SK-N-SH (cell line): ENCODE measurements at regions not wholly inside any gene's neighbourhood (a gene's known extent, or its start where the extent isn't known, plus 50 kb on each side); places are given as distances from the start of the nearest gene placed in this dataset.

ENCODE experiments used
- CTCF ChIA-PET: fragments of 300-600, 350-600 bp; formaldehyde crosslinking; extraction: SDS; loops from one replicate; lab custom pipeline; 2021; lab: Yijun Ruan, JAX
- POLR2A ChIA-PET: fragments of 350-600 bp; sonication (Branson Sonifier 250); formaldehyde crosslinking; extraction: SDS; loops from one replicate; lab custom pipeline; 2020; ENCODE audit warnings: antibody characterized with exemption, inconsistent platforms; lab: Yijun Ruan, JAX
- DNase-seq: peaks from one replicate; pipeline ENCODE4 v3.0.0; 2012
- H2AFZ ChIP-seq: fragments of 200-600 bp; sonication (generic); 2 replicates; pipeline ENCODE4 v1.8.1; 2016; ENCODE audit warnings: antibody characterized with exemption, mild to moderate bottlenecking, low read depth
- H3F3A ChIP-seq: fragments of 200-600 bp; sonication (generic); replicated peaks from 2 replicates; pipeline ENCODE3; 2016; ENCODE audit warnings: antibody characterized with exemption, mild to moderate bottlenecking; ENCODE audit not compliant: insufficient read depth
- H3K27ac ChIP-seq, 2 experiments: fragments of 200-500 bp in 1 of 2; fragments of 200-600 bp in 1 of 2; sonication (Bioruptor generic) in 1 of 2; sonication (generic), shearing (Covaris generic) in 1 of 2; 2 replicates each; pipeline versions ENCODE4 v1.5.1 to v1.6.1; 2014 to 2016; ENCODE audit warnings: low read depth in 2 of 2, inconsistent platforms in 1 of 2, low read length in 1 of 2, mild to moderate bottlenecking in 1 of 2, mixed read lengths in 1 of 2
- H3K27me3 ChIP-seq: fragments of 200-600 bp; sonication (generic), shearing (Covaris generic); 2 replicates; pipeline ENCODE4 v1.6.1; 2016; ENCODE audit warnings: mixed run types; ENCODE audit not compliant: insufficient read depth
- H3K36me3 ChIP-seq, 2 experiments: fragments of 200-500 bp in 1 of 2; fragments of 200-600 bp in 1 of 2; sonication (Bioruptor generic) in 1 of 2; sonication (generic) in 1 of 2; replicated peaks in 1 of 2; 2 replicates each; pipeline versions ENCODE3 to v1.5.1; 2014 to 2016; ENCODE audit warnings: low read length in 1 of 2, mild to moderate bottlenecking in 1 of 2; ENCODE audit not compliant: insufficient read depth in 2 of 2, control insufficient read depth in 1 of 2
- H3K4me1 ChIP-seq, 2 experiments: fragments of 200-500 bp in 1 of 2; fragments of 200-600 bp in 1 of 2; sonication (Bioruptor generic) in 1 of 2; sonication (generic), shearing (Covaris generic) in 1 of 2; 2 replicates each; pipeline versions ENCODE4 v1.5.1 to v1.6.1; 2014 to 2016; ENCODE audit warnings: low read depth in 1 of 2, low read length in 1 of 2, mixed run types in 1 of 2; ENCODE audit not compliant: insufficient read depth in 2 of 2, control insufficient read depth in 1 of 2
- H3K4me2 ChIP-seq: fragments of 200-600 bp; sonication (generic), shearing (Covaris generic); 2 replicates; pipeline ENCODE4 v1.6.1; 2017; ENCODE audit warnings: mixed run types
- H3K4me3 ChIP-seq, 2 experiments: fragments of 200-500 bp in 1 of 2; fragments of 200-600 bp in 1 of 2; sonication (Bioruptor generic) in 1 of 2; sonication (generic), shearing (Covaris generic) in 1 of 2; 2 replicates each; pipeline versions ENCODE4 v1.5.1 to v1.8.1; 2014 to 2016; ENCODE audit warnings: low read depth in 2 of 2, inconsistent platforms in 1 of 2, low read length in 1 of 2, mild to moderate bottlenecking in 1 of 2, mixed read lengths in 1 of 2, moderate library complexity in 1 of 2
- H3K79me2 ChIP-seq: fragments of 200-600 bp; sonication (generic); 2 replicates; pipeline ENCODE4 v1.8.1; 2017; ENCODE audit warnings: mild to moderate bottlenecking; ENCODE audit not compliant: insufficient read depth
- H3K9ac ChIP-seq: fragments of 200-600 bp; sonication (generic); 2 replicates; pipeline ENCODE4 v1.6.1; 2017; ENCODE audit warnings: mixed run types
- H3K9me2 ChIP-seq: fragments of 200-600 bp; sonication (generic); 2 replicates; pipeline ENCODE4 v1.6.1; 2017; ENCODE audit warnings: mixed run types
- H3K9me3 ChIP-seq: fragments of 200-600 bp; sonication (generic); 2 replicates; pipeline ENCODE4 v1.6.1; 2017; ENCODE audit warnings: mixed run types, mild to moderate bottlenecking, moderate library complexity
- H4K20me1 ChIP-seq: fragments of 200-600 bp; sonication (generic); 2 replicates; pipeline ENCODE4 v1.6.1; 2017; ENCODE audit warnings: mild to moderate bottlenecking, mixed run types; ENCODE audit not compliant: insufficient read depth
- CHD2 ChIP-seq: fragments of 150-350 bp; IDR thresholded peaks from 2 replicates; pipeline ENCODE4 v1.6.1; 2018; ENCODE audit warnings: low read length; ENCODE audit not compliant: partially characterized antibody
- ELF1 ChIP-seq: IDR thresholded peaks from 2 replicates; pipeline ENCODE4 v1.4.0; 2012
- EP300 ChIP-seq, 2 experiments: IDR thresholded peaks; 2 replicates each; pipeline versions ENCODE4 v1.4.0 to v1.6.1; 2012; ENCODE audit warnings: borderline replicate concordance in 1 of 2, low read depth in 1 of 2, low read length in 1 of 2
- FOSL2 ChIP-seq: IDR thresholded peaks from 2 replicates; pipeline ENCODE4 v1.4.0; 2012; ENCODE audit warnings: low read depth, mild to moderate bottlenecking, moderate library complexity, borderline replicate concordance
- FOXJ3 ChIP-seq: sonication (generic); formaldehyde crosslinking; IDR thresholded peaks from 2 replicates; pipeline ENCODE4 v1.5.1; 2020; ENCODE audit warnings: mild to moderate bottlenecking, missing genetic modification reagents
- MEF2A ChIP-seq: IDR thresholded peaks from 2 replicates; pipeline ENCODE4 v1.4.0; 2012; ENCODE audit warnings: low read depth, borderline replicate concordance
- MXI1 ChIP-seq: IDR thresholded peaks from 2 replicates; pipeline ENCODE4 v1.6.1; 2012; ENCODE audit warnings: mild to moderate bottlenecking, low read depth, low read length, improper control_type of control experiment
- NFIC ChIP-seq: IDR thresholded peaks from 2 replicates; pipeline ENCODE4 v1.4.0; 2012; ENCODE audit warnings: borderline replicate concordance
- NRF1 ChIP-seq: IDR thresholded peaks from 2 replicates; pipeline ENCODE4 v1.6.1; 2012; ENCODE audit warnings: low read depth, mild to moderate bottlenecking, low read length
- POLR2AphosphoS5 ChIP-seq: IDR thresholded peaks from 2 replicates; pipeline ENCODE4 v1.6.1; 2012; ENCODE audit warnings: low read depth, low read length
- RAD21 ChIP-seq: IDR thresholded peaks from 2 replicates; pipeline ENCODE4 v1.6.1; 2012; ENCODE audit warnings: mild to moderate bottlenecking, low read length
- SMC3 ChIP-seq: IDR thresholded peaks from 2 replicates; pipeline ENCODE4 v1.6.1; 2012; ENCODE audit warnings: low read depth, low read length, improper control_type of control experiment
- TCF12 ChIP-seq: IDR thresholded peaks from 2 replicates; pipeline ENCODE4 v1.4.0; 2012
- TEAD4 ChIP-seq: IDR thresholded peaks from 2 replicates; pipeline ENCODE4 v1.4.0; 2012; ENCODE audit warnings: mild to moderate bottlenecking, borderline replicate concordance; ENCODE audit not compliant: insufficient read depth
- WGBS: methylation state at CpG from one replicate; pipeline ENCODE4 v1.1.6; 2017; ENCODE audit warnings: low lambda C conversion rate; 5-methylcytosine and 5-hydroxymethylcytosine counted together
- TF ChIP-seq, protein P1 (sequence below): IDR thresholded peaks from 2 replicates; pipeline ENCODE4; 2012
- TF ChIP-seq, protein P2 (sequence below): IDR thresholded peaks from 2 replicates; pipeline ENCODE4 v1.4.0; 2012; ENCODE audit warnings: low read depth
- TF ChIP-seq, protein P3 (sequence below): IDR thresholded peaks from 2 replicates; pipeline ENCODE4 v1.6.1; 2012; ENCODE audit warnings: mild to moderate bottlenecking, low read depth, low read length, moderate library complexity

DNA sequence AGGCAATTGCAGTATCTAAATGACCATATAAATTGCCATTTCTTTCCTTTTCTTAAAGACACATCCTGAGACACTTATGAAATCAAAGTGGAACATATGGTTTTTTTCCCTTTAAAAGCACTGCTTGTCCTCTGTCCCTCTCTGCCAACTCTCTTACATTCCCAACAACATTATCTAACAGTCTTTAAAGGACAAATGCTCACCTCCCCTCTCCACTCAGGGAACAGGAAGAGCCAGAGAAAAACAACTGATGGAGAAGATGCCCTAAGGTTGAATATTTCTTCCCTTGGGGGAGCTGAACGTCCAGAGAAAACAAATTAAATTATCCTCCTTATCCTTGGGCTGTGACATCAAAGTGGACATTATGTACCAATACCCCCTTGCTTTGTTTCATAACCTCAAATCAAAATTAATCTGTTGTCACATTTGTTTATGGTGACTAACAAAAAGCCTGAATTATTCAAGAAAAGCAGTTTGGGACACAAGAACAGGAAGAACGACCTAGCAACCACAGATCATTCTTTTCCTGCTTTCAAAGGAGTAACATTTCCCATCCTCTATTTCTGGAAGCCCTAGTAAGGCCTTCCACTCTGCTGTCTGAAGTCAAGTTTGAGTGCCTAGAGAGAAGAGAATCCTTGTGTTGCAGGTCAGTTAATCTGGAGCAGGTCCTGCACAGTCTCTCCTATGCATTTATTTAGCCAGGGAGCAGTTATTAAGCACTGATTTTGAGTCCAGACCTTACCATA, 52.6 kb upstream of the PAGE1 start:
- Histone ChIP-seq H3K4me3 (no peak overlapping the region), H2AFZ (no peak overlapping the region), H3K36me3 (no peaks in the 10 kb centered on the region), H3K4me2 (no peak overlapping the region), H3K9ac (no peak overlapping the region), H3K4me1 (no peaks in the 10 kb centered on the region), H3K27ac (no peak overlapping the region), H3K79me2 (no peaks in the 10 kb centered on the region), H3K27me3 (peaks cover 17% of the 10 kb centered on the region; the same call in 1 of the 2 replicates), H3F3A (no peaks in the 10 kb centered on the region), H3K9me2 (no peaks in the 10 kb centered on the region), H4K20me1 (no peaks in the 10 kb centered on the region), H3K9me3 (no peaks in the 10 kb centered on the region)
- CTCF ChIA-PET = no interaction called here
- POLR2A ChIA-PET = no interaction called here
- no peak for DNase-seq
- WGBS = 0% methylated on average over 2 of the region's 2 CpGs
- TF ChIP-seq MXI1 (no peak), FOXJ3 (CRISPR knock-in tag) (no peak), NFIC (no peak), POLR2AphosphoS5 (no peak), MEF2A (no peak), RAD21 (no peak), EP300 (IDR thresholded peaks at IDR 0.05; ENCODE audit: borderline replicate concordance in 1 of 2, low read depth in 1 of 2, low read length in 1 of 2) (no peak), FOSL2 (no peak)
- TF ChIP-seq, protein P1, sequence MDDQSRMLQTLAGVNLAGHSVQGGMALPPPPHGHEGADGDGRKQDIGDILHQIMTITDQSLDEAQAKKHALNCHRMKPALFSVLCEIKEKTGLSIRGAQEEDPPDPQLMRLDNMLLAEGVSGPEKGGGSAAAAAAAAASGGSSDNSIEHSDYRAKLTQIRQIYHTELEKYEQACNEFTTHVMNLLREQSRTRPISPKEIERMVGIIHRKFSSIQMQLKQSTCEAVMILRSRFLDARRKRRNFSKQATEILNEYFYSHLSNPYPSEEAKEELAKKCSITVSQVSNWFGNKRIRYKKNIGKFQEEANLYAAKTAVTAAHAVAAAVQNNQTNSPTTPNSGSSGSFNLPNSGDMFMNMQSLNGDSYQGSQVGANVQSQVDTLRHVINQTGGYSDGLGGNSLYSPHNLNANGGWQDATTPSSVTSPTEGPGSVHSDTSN = no peak
- TF ChIP-seq, protein P2, sequence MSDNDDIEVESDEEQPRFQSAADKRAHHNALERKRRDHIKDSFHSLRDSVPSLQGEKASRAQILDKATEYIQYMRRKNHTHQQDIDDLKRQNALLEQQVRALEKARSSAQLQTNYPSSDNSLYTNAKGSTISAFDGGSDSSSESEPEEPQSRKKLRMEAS = no peak
- TF ChIP-seq, protein P3, sequence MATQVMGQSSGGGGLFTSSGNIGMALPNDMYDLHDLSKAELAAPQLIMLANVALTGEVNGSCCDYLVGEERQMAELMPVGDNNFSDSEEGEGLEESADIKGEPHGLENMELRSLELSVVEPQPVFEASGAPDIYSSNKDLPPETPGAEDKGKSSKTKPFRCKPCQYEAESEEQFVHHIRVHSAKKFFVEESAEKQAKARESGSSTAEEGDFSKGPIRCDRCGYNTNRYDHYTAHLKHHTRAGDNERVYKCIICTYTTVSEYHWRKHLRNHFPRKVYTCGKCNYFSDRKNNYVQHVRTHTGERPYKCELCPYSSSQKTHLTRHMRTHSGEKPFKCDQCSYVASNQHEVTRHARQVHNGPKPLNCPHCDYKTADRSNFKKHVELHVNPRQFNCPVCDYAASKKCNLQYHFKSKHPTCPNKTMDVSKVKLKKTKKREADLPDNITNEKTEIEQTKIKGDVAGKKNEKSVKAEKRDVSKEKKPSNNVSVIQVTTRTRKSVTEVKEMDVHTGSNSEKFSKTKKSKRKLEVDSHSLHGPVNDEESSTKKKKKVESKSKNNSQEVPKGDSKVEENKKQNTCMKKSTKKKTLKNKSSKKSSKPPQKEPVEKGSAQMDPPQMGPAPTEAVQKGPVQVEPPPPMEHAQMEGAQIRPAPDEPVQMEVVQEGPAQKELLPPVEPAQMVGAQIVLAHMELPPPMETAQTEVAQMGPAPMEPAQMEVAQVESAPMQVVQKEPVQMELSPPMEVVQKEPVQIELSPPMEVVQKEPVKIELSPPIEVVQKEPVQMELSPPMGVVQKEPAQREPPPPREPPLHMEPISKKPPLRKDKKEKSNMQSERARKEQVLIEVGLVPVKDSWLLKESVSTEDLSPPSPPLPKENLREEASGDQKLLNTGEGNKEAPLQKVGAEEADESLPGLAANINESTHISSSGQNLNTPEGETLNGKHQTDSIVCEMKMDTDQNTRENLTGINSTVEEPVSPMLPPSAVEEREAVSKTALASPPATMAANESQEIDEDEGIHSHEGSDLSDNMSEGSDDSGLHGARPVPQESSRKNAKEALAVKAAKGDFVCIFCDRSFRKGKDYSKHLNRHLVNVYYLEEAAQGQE = no peak

DNA sequence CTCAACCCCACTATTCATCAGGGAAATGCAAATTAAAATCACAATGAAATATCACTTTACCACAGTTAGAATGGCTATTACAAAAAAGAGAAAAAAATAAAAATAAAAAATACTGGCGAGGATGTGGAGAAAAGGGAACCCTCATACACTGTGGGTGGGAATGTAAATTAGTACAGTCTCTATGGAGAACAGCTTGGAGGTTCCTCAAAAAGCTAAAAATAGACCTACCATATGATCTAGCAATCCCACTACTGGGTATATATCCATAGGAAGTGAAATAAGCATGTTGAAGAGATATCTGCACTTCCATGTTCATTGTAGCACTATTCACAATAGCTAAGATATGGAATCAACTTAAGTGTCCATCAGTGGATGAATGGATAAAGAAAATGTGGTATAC, 50.5 kb upstream of the PAGE1 start:
- 4% methylated on average over 1 of the region's 1 CpG for WGBS
- no peak overlapping the region for H3K27ac ChIP-seq
- no peaks in the 10 kb centered on the region for H3F3A ChIP-seq
- POLR2A ChIA-PET = interaction anchor here (0.8 kb wide), 1 partner anchor 51 kb away, joined by 5 read pairs; no protein-coding TSS in a partner anchor
- no peak overlapping the region for H2AFZ ChIP-seq
- H3K9me2 ChIP-seq = no peaks in the 10 kb centered on the region
- no peaks in the 10 kb centered on the region for H3K79me2 ChIP-seq
- H3K27me3 ChIP-seq = peaks cover 22% of the 10 kb centered on the region
- no peak overlapping the region for H3K4me2 ChIP-seq
- no peaks in the 10 kb centered on the region for H4K20me1 ChIP-seq
- no peak overlapping the region for H3K4me3 ChIP-seq
- no peaks in the 10 kb centered on the region for H3K36me3 ChIP-seq
- no peaks in the 10 kb centered on the region for H3K9me3 ChIP-seq
- H3K4me1 ChIP-seq = no peaks in the 10 kb centered on the region
- DNase-seq = no peak
- no peak overlapping the region for H3K9ac ChIP-seq
- CTCF ChIA-PET = interaction anchor here (0.6 to 1.8 kb wide), 2 partner anchors 11 to 25 kb away, joined by 3 to 4 read pairs; no protein-coding TSS in a partner anchor
- TF ChIP-seq TCF12 = no peak
- TF ChIP-seq NRF1 = no peak
- no peak for TF ChIP-seq FOSL2
- TF ChIP-seq, protein P3 = no peak
- TF ChIP-seq MXI1 = no peak
- TF ChIP-seq, protein P1 = no peak
- no peak for TF ChIP-seq SMC3
- no peak for TF ChIP-seq TEAD4
- TF ChIP-seq POLR2AphosphoS5 = no peak
- TF ChIP-seq CHD2 = no peak
- TF ChIP-seq ELF1 = no peak
